Parathyroid adenoma (tissue), 2 donors: ENCODE measurements at regions not wholly inside any gene's neighbourhood (a gene's known extent, or its start where the extent isn't known, plus 50 kb on each side); places are given as distances from the start of the nearest gene placed in this dataset.

Experiments
- H2AFZ ChIP-seq: fragments of 300-600 bp; sonication (generic); one replicate; pipeline ENCODE4 v1.7.0; 2017; ENCODE audit warnings: antibody characterized with exemption, mild to moderate bottlenecking
- H3K27ac ChIP-seq: fragments of 300-600 bp; sonication (generic); one replicate; pipeline ENCODE4 v1.7.0; 2017
- H3K27me3 ChIP-seq: fragments of 300-600 bp; sonication (generic); one replicate; pipeline ENCODE4 v1.7.0; 2017; ENCODE audit warnings: low read length; ENCODE audit not compliant: control insufficient read depth, insufficient read depth
- H3K36me3 ChIP-seq: fragments of 300-600 bp; sonication (generic); one replicate; pipeline ENCODE4 v1.7.0; 2017; ENCODE audit warnings: low read length; ENCODE audit not compliant: control insufficient read depth, insufficient read depth
- H3K4me1 ChIP-seq: fragments of 300-600 bp; sonication (generic); one replicate; pipeline ENCODE4 v1.7.0; 2017; ENCODE audit warnings: control low read depth
- H3K4me2 ChIP-seq: fragments of 300-600 bp; sonication (generic); one replicate; pipeline ENCODE4 v1.7.0; 2017; ENCODE audit warnings: low read length
- H3K4me3 ChIP-seq: fragments of 300-600 bp; sonication (generic); one replicate; pipeline ENCODE4 v1.7.0; 2017; ENCODE audit warnings: low read depth, low read length
- H3K79me2 ChIP-seq: fragments of 300-600 bp; sonication (generic); one replicate; pipeline ENCODE4 v1.7.0; 2017; ENCODE audit warnings: control low read depth
- H3K9ac ChIP-seq: fragments of 300-600 bp; sonication (generic); one replicate; pipeline ENCODE4 v1.7.0; 2017; ENCODE audit warnings: mild to moderate bottlenecking
- H3K9me3 ChIP-seq: fragments of 300-600 bp; sonication (generic); one replicate; pipeline ENCODE4 v1.7.0; 2017; ENCODE audit warnings: low read length; ENCODE audit not compliant: control insufficient read depth
- CTCF ChIP-seq: fragments of 300-600 bp; sonication (generic); IDR thresholded peaks from one replicate; pipeline ENCODE4 v1.7.0; 2017; ENCODE audit warnings: antibody characterized with exemption, mild to moderate bottlenecking
- donor health status: primary hyperparathyroidism.

GRCh38 chr16:65895906-65896305 lies 470.6 kb upstream of the CDH5 start:
- Histone ChIP-seq H3K4me1 (no peaks in the 10 kb centered on the region), H3K27me3 (no peaks in the 10 kb centered on the region), H2AFZ (no peak overlapping the region), H3K4me2 (no peak overlapping the region), H3K4me3 (no peak overlapping the region), H3K27ac (no peak overlapping the region), H3K9me3 (no peaks in the 10 kb centered on the region), H3K36me3 (no peaks in the 10 kb centered on the region), H3K9ac (no peak overlapping the region), H3K79me2 (no peaks in the 10 kb centered on the region)
- no peak for TF ChIP-seq CTCF

- H3K4me1 ChIP-seq: no peaks in the 10 kb centered on the region
- no peaks in the 10 kb centered on the region for H3K9me3 ChIP-seq
- no peak overlapping the region for H3K4me2 ChIP-seq
- no peak for TF ChIP-seq CTCF
- H3K36me3 ChIP-seq: no peaks in the 10 kb centered on the region
- no peaks in the 10 kb centered on the region for H3K27me3 ChIP-seq
- no peak overlapping the region for H2AFZ ChIP-seq
- no peak overlapping the region for H3K4me3 ChIP-seq
- H3K27ac ChIP-seq: no peak overlapping the region
- H3K9ac ChIP-seq: no peak overlapping the region
- H3K79me2 ChIP-seq: no peaks in the 10 kb centered on the region
Measured at GRCh38 chr16:65895486-65895885, 471.0 kb upstream of the CDH5 start.

GRCh38 chr16:65890203-65890602 lies 476.3 kb upstream of the CDH5 start:
- H3K79me2 ChIP-seq: no peaks in the 10 kb centered on the region
- H3K9ac ChIP-seq: no peak overlapping the region
- TF ChIP-seq CTCF: no peak
- no peak overlapping the region for H3K4me2 ChIP-seq
- no peaks in the 10 kb centered on the region for H3K36me3 ChIP-seq
- H3K27me3 ChIP-seq: no peaks in the 10 kb centered on the region
- no peaks in the 10 kb centered on the region for H3K9me3 ChIP-seq
- H2AFZ ChIP-seq: no peak overlapping the region
- H3K4me3 ChIP-seq: no peak overlapping the region
- no peaks in the 10 kb centered on the region for H3K4me1 ChIP-seq
- no peak overlapping the region for H3K27ac ChIP-seq

- Histone ChIP-seq H3K4me1 (no peaks in the 10 kb centered on the region), H3K36me3 (no peaks in the 10 kb centered on the region), H3K9ac (no peak overlapping the region), H2AFZ (no peak overlapping the region), H3K27me3 (no peaks in the 10 kb centered on the region), H3K4me3 (no peak overlapping the region), H3K4me2 (no peak overlapping the region), H3K9me3 (no peaks in the 10 kb centered on the region), H3K27ac (no peak overlapping the region), H3K79me2 (no peaks in the 10 kb centered on the region)
- TF ChIP-seq CTCF: no peak
Measured at GRCh38 chr16:65889533-65889966, 476.9 kb upstream of the CDH5 start.

DNA sequence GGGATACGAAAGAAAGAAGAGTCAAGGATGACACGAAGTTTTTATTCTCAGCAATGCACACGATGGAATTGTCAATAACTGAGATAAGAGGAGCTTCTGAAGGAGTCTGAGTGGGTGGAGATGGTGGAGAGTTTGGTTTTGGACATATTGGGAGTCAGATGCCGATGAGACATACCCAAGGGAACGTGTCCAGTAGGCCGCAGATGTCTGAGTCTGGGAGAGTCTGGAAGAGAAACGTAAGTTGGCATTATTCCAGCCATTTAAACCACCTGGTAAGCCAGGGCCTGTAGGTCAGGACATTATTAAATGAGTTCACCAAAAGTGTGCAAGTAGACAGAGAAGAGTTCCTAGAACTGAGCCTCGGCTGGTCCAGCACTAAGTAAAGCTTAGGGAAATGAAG lies 478.3 kb upstream of the CDH5 start:
- Histone ChIP-seq H3K4me1 (no peaks in the 10 kb centered on the region), H3K9ac (no peak overlapping the region), H3K27ac (no peak overlapping the region), H2AFZ (no peak overlapping the region), H3K4me3 (no peak overlapping the region), H3K79me2 (no peaks in the 10 kb centered on the region), H3K36me3 (no peaks in the 10 kb centered on the region), H3K9me3 (no peaks in the 10 kb centered on the region), H3K4me2 (no peak overlapping the region), H3K27me3 (no peaks in the 10 kb centered on the region)
- TF ChIP-seq CTCF: no peak
